ENCODE measurements at regions not wholly inside any gene's neighbourhood (a gene's known extent, or its start where the extent isn't known, plus 50 kb on each side); places are given as distances from the start of the nearest gene placed in this dataset.

DNA sequence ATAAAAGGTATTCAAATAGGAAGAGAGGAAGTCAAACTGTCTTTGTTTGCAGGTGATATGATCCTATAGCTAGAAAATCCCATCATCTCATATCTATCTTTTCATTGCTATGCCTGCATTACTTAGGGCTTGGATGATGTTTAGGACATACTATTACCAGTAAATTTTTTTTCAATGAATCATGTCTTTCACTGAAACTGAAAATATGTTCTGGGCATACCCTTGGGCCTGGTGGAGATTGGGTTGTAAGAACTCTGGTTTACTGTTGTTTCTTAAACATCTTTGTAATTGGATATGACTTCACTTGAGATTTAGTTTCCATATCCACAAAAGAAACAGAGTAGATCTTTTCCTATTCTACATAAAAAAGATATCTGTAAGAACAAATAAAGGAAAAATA, 502.2 kb upstream of the PRMT6 start:
- Histone ChIP-seq H3K27me3 (no peaks in the 10 kb centered on the region), H3K36me3 (no peaks in the 10 kb centered on the region), H3K4me3 (no peak overlapping the region), H3K4me1 (no peaks in the 10 kb centered on the region), H3K9me3 (no peaks in the 10 kb centered on the region), H3K27ac (no peak overlapping the region)
- in situ Hi-C loops (cut with MboI; ENCODE audit: low sequenced_read_pairs in 4 of 4): no loop called here
- DNase-seq: no peak
- no peak for ATAC-seq
- intact Hi-C loops (cut with DNase I; ENCODE audit: low total_unique reads): no loop called here
- no peak for TF ChIP-seq POLR2A (IDR thresholded peaks at IDR 0.05)
- TF ChIP-seq, protein P1, sequence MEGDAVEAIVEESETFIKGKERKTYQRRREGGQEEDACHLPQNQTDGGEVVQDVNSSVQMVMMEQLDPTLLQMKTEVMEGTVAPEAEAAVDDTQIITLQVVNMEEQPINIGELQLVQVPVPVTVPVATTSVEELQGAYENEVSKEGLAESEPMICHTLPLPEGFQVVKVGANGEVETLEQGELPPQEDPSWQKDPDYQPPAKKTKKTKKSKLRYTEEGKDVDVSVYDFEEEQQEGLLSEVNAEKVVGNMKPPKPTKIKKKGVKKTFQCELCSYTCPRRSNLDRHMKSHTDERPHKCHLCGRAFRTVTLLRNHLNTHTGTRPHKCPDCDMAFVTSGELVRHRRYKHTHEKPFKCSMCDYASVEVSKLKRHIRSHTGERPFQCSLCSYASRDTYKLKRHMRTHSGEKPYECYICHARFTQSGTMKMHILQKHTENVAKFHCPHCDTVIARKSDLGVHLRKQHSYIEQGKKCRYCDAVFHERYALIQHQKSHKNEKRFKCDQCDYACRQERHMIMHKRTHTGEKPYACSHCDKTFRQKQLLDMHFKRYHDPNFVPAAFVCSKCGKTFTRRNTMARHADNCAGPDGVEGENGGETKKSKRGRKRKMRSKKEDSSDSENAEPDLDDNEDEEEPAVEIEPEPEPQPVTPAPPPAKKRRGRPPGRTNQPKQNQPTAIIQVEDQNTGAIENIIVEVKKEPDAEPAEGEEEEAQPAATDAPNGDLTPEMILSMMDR (IDR thresholded peaks at IDR 0.05 in 4 of 5, conservative IDR thresholded peaks at IDR 0.05 in 1 of 5): no peak

- no peaks in the 10 kb centered on the region for H3K4me1 ChIP-seq
- H3K36me3 ChIP-seq: no peaks in the 10 kb centered on the region
- H3K9me3 ChIP-seq: no peaks in the 10 kb centered on the region
- H3K27ac ChIP-seq: no peak overlapping the region
- in situ Hi-C loops (cut with MboI; ENCODE audit: low sequenced_read_pairs in 4 of 4): no loop called here
- DNase-seq (no peak), ATAC-seq (no peak)
- H3K4me3 ChIP-seq: no peak overlapping the region
- H3K27me3 ChIP-seq: no peaks in the 10 kb centered on the region
- no peak for TF ChIP-seq POLR2A (IDR thresholded peaks at IDR 0.05)
- TF ChIP-seq, protein P1 (IDR thresholded peaks at IDR 0.05 in 4 of 5, conservative IDR thresholded peaks at IDR 0.05 in 1 of 5): no peak
- intact Hi-C loops (cut with DNase I; ENCODE audit: low total_unique reads): no loop called here
These were observed 500.9 kb upstream of the PRMT6 start for GRCh38 chr1:106555571-106555970.

DNA sequence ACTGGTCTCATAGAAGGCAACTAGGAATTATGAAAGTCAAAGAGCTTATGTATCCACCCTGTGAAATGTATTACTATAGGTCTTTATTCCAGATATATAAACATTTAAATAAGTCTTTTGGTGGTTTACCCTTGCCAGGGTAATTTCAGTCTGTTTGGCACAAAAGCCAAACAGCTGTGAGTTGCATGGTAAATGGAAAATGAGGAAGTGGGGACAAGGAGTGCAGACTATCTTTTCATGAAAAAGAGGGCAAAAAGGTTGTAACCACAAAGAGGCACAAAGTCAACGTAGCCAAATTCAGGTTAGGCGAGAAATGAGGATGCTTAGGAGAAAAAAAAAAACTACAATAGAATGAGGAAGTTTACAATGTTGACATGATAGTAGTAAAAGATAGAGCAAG, 492.3 kb upstream of the PRMT6 start:
- H3K27me3 ChIP-seq: no peaks in the 10 kb centered on the region
- no peak for TF ChIP-seq POLR2A (IDR thresholded peaks at IDR 0.05)
- TF ChIP-seq, protein P1 (IDR thresholded peaks at IDR 0.05 in 4 of 5, conservative IDR thresholded peaks at IDR 0.05 in 1 of 5): no peak
- intact Hi-C loops (cut with DNase I; ENCODE audit: low total_unique reads) (no loop called here), in situ Hi-C loops (cut with MboI; ENCODE audit: low sequenced_read_pairs in 4 of 4) (no loop called here)
- H3K36me3 ChIP-seq: no peaks in the 10 kb centered on the region
- DNase-seq (no peak), ATAC-seq (no peak)
- no peak overlapping the region for H3K27ac ChIP-seq
- H3K9me3 ChIP-seq: no peaks in the 10 kb centered on the region
- H3K4me3 ChIP-seq: no peak overlapping the region
- H3K4me1 ChIP-seq: no peaks in the 10 kb centered on the region

DNA sequence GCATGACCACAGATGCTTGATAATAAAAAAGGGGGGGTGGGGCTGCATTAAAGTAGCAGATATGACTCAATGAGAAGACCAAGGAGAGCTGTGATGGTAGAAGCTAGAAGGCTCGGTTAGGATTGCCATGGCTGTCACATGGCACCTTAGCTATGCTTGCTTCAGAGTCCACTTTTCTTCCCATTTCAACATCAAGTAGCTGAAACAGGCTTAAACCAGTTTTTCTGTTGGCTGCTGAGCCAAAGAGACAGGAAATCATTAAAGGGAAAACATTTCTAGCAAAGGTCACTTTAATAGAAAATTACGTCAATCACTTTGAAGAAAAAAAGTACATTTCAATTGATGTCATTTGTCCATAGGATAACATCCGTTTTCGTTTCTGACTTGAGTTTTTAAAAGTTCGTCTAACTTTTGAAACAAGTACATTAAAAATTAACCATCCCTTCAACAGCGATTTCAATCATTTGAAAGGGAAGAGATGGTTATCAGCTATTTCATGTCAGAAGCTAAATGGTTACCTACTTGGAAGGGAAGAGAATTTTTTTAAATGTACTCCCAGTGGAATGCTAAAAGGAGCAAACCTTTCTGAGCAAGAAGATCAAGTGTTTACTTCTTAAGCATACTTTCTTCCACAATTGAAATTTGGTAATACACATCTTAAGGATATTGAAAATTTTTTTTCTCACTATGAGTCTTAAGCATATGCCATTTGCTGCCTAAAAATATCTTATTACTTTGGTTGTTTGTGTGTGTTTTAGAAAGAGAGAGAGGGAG, 488.1 kb upstream of the PRMT6 start:
- Histone ChIP-seq H3K27me3 (no peaks in the 10 kb centered on the region), H3K4me1 (no peaks in the 10 kb centered on the region), H3K4me3 (no peak overlapping the region), H3K36me3 (no peaks in the 10 kb centered on the region), H3K9me3 (no peaks in the 10 kb centered on the region), H3K27ac (no peak overlapping the region)
- no peak for DNase-seq
- TF ChIP-seq, protein P1 (IDR thresholded peaks at IDR 0.05 in 4 of 5, conservative IDR thresholded peaks at IDR 0.05 in 1 of 5): no peak
- TF ChIP-seq POLR2A (IDR thresholded peaks at IDR 0.05): no peak
- no peak for ATAC-seq
- intact Hi-C loops (cut with DNase I; ENCODE audit: low total_unique reads): no loop called here
- in situ Hi-C loops (cut with MboI; ENCODE audit: low sequenced_read_pairs in 4 of 4): no loop called here

GRCh38 chr1:106571109-106571508, 485.4 kb upstream of the PRMT6 start:
- no peak for TF ChIP-seq POLR2A (IDR thresholded peaks at IDR 0.05)
- TF ChIP-seq, protein P1 (IDR thresholded peaks at IDR 0.05 in 4 of 5, conservative IDR thresholded peaks at IDR 0.05 in 1 of 5): no peak
- Histone ChIP-seq H3K4me3 (no peak overlapping the region), H3K36me3 (no peaks in the 10 kb centered on the region), H3K4me1 (no peaks in the 10 kb centered on the region), H3K9me3 (no peaks in the 10 kb centered on the region), H3K27ac (no peak overlapping the region), H3K27me3 (no peaks in the 10 kb centered on the region)
- ATAC-seq (no peak), DNase-seq (no peak)
- in situ Hi-C loops (cut with MboI; ENCODE audit: low sequenced_read_pairs in 4 of 4): no loop called here
- intact Hi-C loops (cut with DNase I; ENCODE audit: low total_unique reads): no loop called here
